NCI-H1436 (cell line): ENCODE measurements at regions not wholly inside any gene's neighbourhood (a gene's known extent, or its start where the extent isn't known, plus 50 kb on each side); places are given as distances from the start of the nearest gene placed in this dataset.
A peak's percentile ranks its signal among the peaks of the same experiment; 100 is the strongest.
"Not testable (repeated sequence)": the region's sequence is repeated elsewhere in the genome, so short reads cannot be mapped to it uniquely, and the experiment has no call there.

Experiments
- DNase-seq: peaks from one replicate; lab custom pipeline; 2025; lab: John Stamatoyannopoulos, UW

- DNase-seq, result no peak
Measured at GRCh38 chr2:160810406-160810805, 316.8 kb upstream of the RBMS1 start.

GRCh38 chr2:160812830-160813505, 319.4 kb upstream of the RBMS1 start:
- no peak for DNase-seq

GRCh38 chr2:160813506-160813858, 319.9 kb upstream of the RBMS1 start:
- no peak for DNase-seq

GRCh38 chr2:160816916-160817499, 323.4 kb upstream of the RBMS1 start:
- no peak for DNase-seq

- no peak for DNase-seq
Measured at GRCh38 chr2:160820691-160821090, 327.1 kb upstream of the RBMS1 start.

- no peak for DNase-seq
Measured at GRCh38 chr2:160822006-160822405, 328.4 kb upstream of the RBMS1 start.

- no peak for DNase-seq
Measured at GRCh38 chr2:160825433-160825832, 331.8 kb upstream of the RBMS1 start.

- no peak for DNase-seq
Measured at GRCh38 chr2:160826496-160826895, 332.9 kb upstream of the RBMS1 start.

- no peak for DNase-seq
Measured at GRCh38 chr2:160828076-160828475, 332.2 kb upstream of the TANK start.

GRCh38 chr2:160832381-160832780, 327.8 kb upstream of the TANK start:
- DNase-seq, result not testable (repeated sequence)

- no peak for DNase-seq
Measured at GRCh38 chr2:160835166-160835565, 325.1 kb upstream of the TANK start.

- no peak for DNase-seq
Measured at GRCh38 chr2:160836755-160837154, 323.5 kb upstream of the TANK start.

GRCh38 chr2:160837416-160837815, 322.8 kb upstream of the TANK start:
- DNase-seq, result no peak

GRCh38 chr2:160838147-160838546, 322.1 kb upstream of the TANK start:
- DNase-seq, result no peak

GRCh38 chr2:160838691-160839090, 321.5 kb upstream of the TANK start:
- no peak for DNase-seq

- no peak for DNase-seq
Measured at GRCh38 chr2:160842286-160842685, 317.9 kb upstream of the TANK start.

GRCh38 chr2:160859096-160859495, 301.1 kb upstream of the TANK start:
- DNase-seq, result peak; percentile 4

GRCh38 chr2:160862226-160862625, 298.0 kb upstream of the TANK start:
- DNase-seq, result no peak

- no peak for DNase-seq
Measured at GRCh38 chr2:160868891-160869290, 291.3 kb upstream of the TANK start.

- DNase-seq, result no peak
Measured at GRCh38 chr2:160869411-160869810, 290.8 kb upstream of the TANK start.

GRCh38 chr2:160870729-160871465, 289.3 kb upstream of the TANK start:
- DNase-seq, result no peak

GRCh38 chr2:160871953-160872352, 288.3 kb upstream of the TANK start:
- DNase-seq, result no peak

- no peak for DNase-seq
Measured at GRCh38 chr2:160876029-160876428, 284.2 kb upstream of the TANK start.
